K562 (cell line): ENCODE measurements at regions not wholly inside any gene's neighbourhood (a gene's known extent, or its start where the extent isn't known, plus 50 kb on each side); places are given as distances from the start of the nearest gene placed in this dataset.

ENCODE experiments used
- ATAC-seq: fragments of 200-7000 bp; cut with Tn5 transposase; 3 replicates; pipeline ENCODE4 v1.9.1; 2020; ENCODE audit warnings: moderate library complexity
- BruUV-seq: library from RNA; stranded (reverse); fragments of 400-500 nt; replicated peaks from 2 replicates; lab custom pipeline; 2021; lab: Mats Ljungman, UMichigan
- CTCF ChIA-PET: fragments of 300-600 bp; formaldehyde crosslinking; extraction: SDS; loops from one replicate; lab custom pipeline; 2021; ENCODE audit warnings: low intra/inter-chr PET ratio; lab: Yijun Ruan, JAX
- POLR2A ChIA-PET: fragments of 300-600, 350-650 bp; sonication (Branson Sonifier 250); formaldehyde crosslinking; extraction: SDS; loops from one replicate; lab custom pipeline; 2021; ENCODE audit warnings: antibody characterized with exemption, inconsistent platforms; lab: Yijun Ruan, JAX
- DNase-seq, 4 experiments: peaks; one replicate each; pipeline versions ENCODE4 v3.0.0 to v3.0.0-alpha.2; 2011 to 2018; ENCODE audit warnings: low spot score in 3 of 4, mixed read lengths in 3 of 4; ENCODE audit errors: extremely low read depth in 1 of 4
- FAIRE-seq: peaks from 2 replicates; lab custom pipeline; 2011; peaks lifted over from hg19 to GRCh38; lab: Jason Lieb, UNC
- H2AFZ ChIP-seq: 2 replicates; pipeline ENCODE4 v1.6.0; 2011; ENCODE audit warnings: low read depth, low read length, control low read depth, inconsistent platforms
- H3K27ac ChIP-seq: fragments of 200-600 bp; 3 replicates; pipeline ENCODE4 v1.8.0; 2011; ENCODE audit warnings: low read depth, mild to moderate bottlenecking, control low read depth, inconsistent platforms, low read length, moderate library complexity, mixed read lengths; ENCODE audit errors: extremely low read depth
- H3K27me3 ChIP-seq, 2 experiments: fragments of 300-600 bp in 1 of 2; 2 replicates in 1 of 2; 3 replicates in 1 of 2; pipeline versions ENCODE4 v1.6.0 to v1.8.0; 2011; ENCODE audit warnings: inconsistent platforms in 2 of 2, low read length in 2 of 2, mild to moderate bottlenecking in 1 of 2, mixed read lengths in 1 of 2, moderate library complexity in 1 of 2; ENCODE audit not compliant: control insufficient read depth in 2 of 2, insufficient read depth in 2 of 2
- H3K36me3 ChIP-seq: fragments of 300-600 bp; 3 replicates; pipeline ENCODE4 v1.8.0; 2011; ENCODE audit warnings: mild to moderate bottlenecking, low read length, inconsistent platforms; ENCODE audit not compliant: control insufficient read depth, insufficient read depth
- H3K4me1 ChIP-seq, 2 experiments: fragments of 200-600 bp in 1 of 2; replicated peaks in 1 of 2; 2 replicates in 1 of 2; 3 replicates in 1 of 2; pipeline versions ENCODE4 v1.5.1 to v1.8.0; 2011; ENCODE audit warnings: inconsistent platforms in 2 of 2, low read length in 2 of 2, mild to moderate bottlenecking in 1 of 2, mixed read lengths in 1 of 2, moderate library complexity in 1 of 2; ENCODE audit not compliant: control insufficient read depth in 2 of 2, insufficient read depth in 2 of 2
- H3K4me2 ChIP-seq: 2 replicates; pipeline ENCODE4 v1.6.1; 2011; ENCODE audit warnings: low read length, control low read depth, inconsistent platforms, mixed read lengths; ENCODE audit not compliant: insufficient read depth
- H3K4me3 ChIP-seq: fragments of 200-600 bp; sonication (generic), shearing (Covaris generic); 2 replicates; pipeline ENCODE4 v1.5.1; 2016; ENCODE audit warnings: control low read depth, inconsistent platforms
- H3K79me2 ChIP-seq: fragments of 200-600 bp; 3 replicates; pipeline ENCODE4 v1.8.0; 2011; ENCODE audit warnings: low read length, inconsistent platforms; ENCODE audit not compliant: control insufficient read depth, insufficient read depth
- H3K9ac ChIP-seq, 2 experiments: 2 replicates each; pipeline versions ENCODE4 v1.6.0 to v1.6.1; 2011; ENCODE audit warnings: low read depth in 2 of 2, low read length in 2 of 2, control low read depth in 1 of 2, inconsistent platforms in 1 of 2, mild to moderate bottlenecking in 1 of 2, mixed read lengths in 1 of 2; ENCODE audit not compliant: insufficient read depth in 1 of 2
- H3K9me1 ChIP-seq: one replicate; pipeline ENCODE4 v1.6.0; 2011; ENCODE audit warnings: inconsistent platforms, mild to moderate bottlenecking, low read length, moderate library complexity; ENCODE audit not compliant: control insufficient read depth, insufficient read depth
- H3K9me3 ChIP-seq: replicated peaks from 2 replicates; pipeline ENCODE4 v1.5.1; 2011; ENCODE audit warnings: low read depth, low read length, inconsistent platforms; ENCODE audit not compliant: control insufficient read depth, insufficient read depth
- H4K20me1 ChIP-seq: replicated peaks from 2 replicates; pipeline ENCODE4 v1.6.1; 2011; ENCODE audit warnings: low read length, inconsistent platforms, mixed read lengths; ENCODE audit not compliant: control insufficient read depth, insufficient read depth
- CCNT2 ChIP-seq: IDR thresholded peaks from 2 replicates; pipeline ENCODE4 v1.6.1; 2011; ENCODE audit warnings: borderline replicate concordance, low read depth, mild to moderate bottlenecking, moderate library complexity, mixed read lengths, low read length; ENCODE audit not compliant: insufficient read length; ENCODE audit errors: extremely low read depth
- CREBBP ChIP-seq: IDR thresholded peaks from one replicate; pipeline ENCODE4 v1.6.1; 2012; ENCODE audit warnings: low read depth, mild to moderate bottlenecking, control low read depth, inconsistent platforms, low read length
- HDAC1 ChIP-seq, 2 experiments: fragments of 450-650 bp; IDR thresholded peaks; 2 replicates each; pipeline ENCODE4 v1.6.1; 2016 to 2017; ENCODE audit warnings: inconsistent platforms in 1 of 2, mild to moderate bottlenecking in 1 of 2, moderate library complexity in 1 of 2
- HNRNPH1 ChIP-seq: fragments of 200-400 bp; formaldehyde crosslinking; optimal IDR thresholded peaks from 2 replicates; pipeline ENCODE3; 2017; ENCODE audit warnings: low read depth, mild to moderate bottlenecking, low read length, moderate library complexity
- LARP7 ChIP-seq: fragments of 450-650 bp; IDR thresholded peaks from 2 replicates; pipeline ENCODE4 v1.6.1; 2016
- NR2F6 ChIP-seq: fragments of 450-650 bp; formaldehyde crosslinking; IDR thresholded peaks from 2 replicates; pipeline ENCODE4 v1.4.0; 2020; ENCODE audit warnings: mild to moderate bottlenecking
- PHF20 ChIP-seq: fragments of 450-650 bp; IDR thresholded peaks from 2 replicates; pipeline ENCODE4 v1.6.1; 2018; ENCODE audit not compliant: partially characterized antibody
- PRDM10 ChIP-seq: fragments of 450-650 bp; IDR thresholded peaks from 2 replicates; pipeline ENCODE4 v1.6.1; 2018; ENCODE audit not compliant: partially characterized antibody
- PURB ChIP-seq: sonication (generic); formaldehyde crosslinking; IDR thresholded peaks from 2 replicates; pipeline ENCODE4 v1.9.0; 2021; ENCODE audit warnings: low read depth, mild to moderate bottlenecking, missing genetic modification reagents
- RCOR1 ChIP-seq, 2 experiments: IDR thresholded peaks; 2 replicates each; pipeline ENCODE4 v1.6.1; 2012; ENCODE audit warnings: low read depth in 2 of 2, low read length in 2 of 2, borderline replicate concordance in 1 of 2, improper control_type of control experiment in 1 of 2
- TAF1 ChIP-seq: IDR thresholded peaks from 2 replicates; pipeline ENCODE4 v1.6.1; 2011; ENCODE audit warnings: mild to moderate bottlenecking, low read length, moderate library complexity; ENCODE audit not compliant: insufficient read depth, control insufficient read depth, severe bottlenecking; ENCODE audit errors: extremely low read depth
- TEAD4 ChIP-seq, 2 experiments: sonication (generic) in 1 of 2; formaldehyde crosslinking in 1 of 2; IDR thresholded peaks; 2 replicates each; pipeline versions ENCODE4 v1.6.1 to v1.8.0; 2012 to 2022; ENCODE audit warnings: borderline replicate concordance in 1 of 2, inconsistent platforms in 1 of 2, low read length in 1 of 2, mild to moderate bottlenecking in 1 of 2, missing genetic modification reagents in 1 of 2
- ZBTB8A ChIP-seq: fragments of 450-650 bp; IDR thresholded peaks from 2 replicates; pipeline ENCODE4 v1.6.1; 2018; ENCODE audit warnings: mild to moderate bottlenecking, moderate library complexity; ENCODE audit not compliant: partially characterized antibody
- ZNF668 ChIP-seq: fragments of 250-450 bp; sonication (Bioruptor Pico); IDR thresholded peaks from 2 replicates; pipeline ENCODE4 v1.8.0; 2022; ENCODE audit warnings: mild to moderate bottlenecking, inconsistent platforms
- WGBS: fragments of 100-300 bp; shearing (Covaris generic); methylation state at CpG from one replicate; pipeline ENCODE4 v1.1.6; 2016; ENCODE audit warnings: low coverage, mixed read lengths; ENCODE audit not compliant: insufficient coverage; ENCODE audit errors: missing lambda C conversion rate; 5-methylcytosine and 5-hydroxymethylcytosine counted together
- in situ Hi-C: fragments of 300-500 bp; cut with MboI; formaldehyde crosslinking; loops from 4 replicates; pipeline ENCODE4 v1.15.0; 2018; ENCODE audit warnings: inconsistent platforms, mixed read lengths
- intact Hi-C: fragments of 100-400 bp; cut with micrococcal nuclease; formaldehyde crosslinking; loops from 2 replicates; pipeline ENCODE4 v1.14.2; 2022
- TF ChIP-seq, protein P1 (sequence below): sonication (generic); formaldehyde crosslinking; IDR thresholded peaks from 2 replicates; pipeline ENCODE4 v1.8.1; 2022; ENCODE audit warnings: missing genetic modification reagents

GRCh38 chr3:29011966-29012365 is 268.9 kb upstream of the RBMS3 start (continued):
- TF ChIP-seq, protein P1, sequence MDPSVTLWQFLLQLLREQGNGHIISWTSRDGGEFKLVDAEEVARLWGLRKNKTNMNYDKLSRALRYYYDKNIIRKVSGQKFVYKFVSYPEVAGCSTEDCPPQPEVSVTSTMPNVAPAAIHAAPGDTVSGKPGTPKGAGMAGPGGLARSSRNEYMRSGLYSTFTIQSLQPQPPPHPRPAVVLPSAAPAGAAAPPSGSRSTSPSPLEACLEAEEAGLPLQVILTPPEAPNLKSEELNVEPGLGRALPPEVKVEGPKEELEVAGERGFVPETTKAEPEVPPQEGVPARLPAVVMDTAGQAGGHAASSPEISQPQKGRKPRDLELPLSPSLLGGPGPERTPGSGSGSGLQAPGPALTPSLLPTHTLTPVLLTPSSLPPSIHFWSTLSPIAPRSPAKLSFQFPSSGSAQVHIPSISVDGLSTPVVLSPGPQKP (CRISPR knock-in tag): no peak

GRCh38 chr3:29022976-29023375 is 257.9 kb upstream of the RBMS3 start:
- no peak overlapping the region for H2AFZ ChIP-seq
- no peaks in the 10 kb centered on the region for H3K9me1 ChIP-seq
- no peaks in the 10 kb centered on the region for H3K36me3 ChIP-seq
- H3K27ac ChIP-seq: no peak overlapping the region
- intact Hi-C loops: no loop called here
- H3K27me3 ChIP-seq: no peaks in the 10 kb centered on the region
- in situ Hi-C loops: no loop called here
- ChIA-PET POLR2A (no interaction called here), CTCF (no interaction called here)
- no peaks in the 10 kb centered on the region for H3K4me1 ChIP-seq
- BruUV-seq: no TSS peak
- no peak for ATAC-seq
- H4K20me1 ChIP-seq: no peaks in the 10 kb centered on the region
- TF ChIP-seq TAF1: no peak
- TF ChIP-seq HNRNPH1: no peak
- no peak for TF ChIP-seq LARP7
- no peak for TF ChIP-seq HDAC1 (IDR thresholded peaks at IDR 0.05)
- TF ChIP-seq PHF20: no peak
- TF ChIP-seq NR2F6 (CRISPR knock-in tag): no peak
- no peak for TF ChIP-seq ZNF668
- no peak for TF ChIP-seq CCNT2
- no peak for TF ChIP-seq PURB (CRISPR knock-in tag)
- no peak for TF ChIP-seq ZBTB8A
- TF ChIP-seq PRDM10: no peak
- no peak for TF ChIP-seq TEAD4 (IDR thresholded peaks at IDR 0.05; ENCODE audit: low read length)
- TF ChIP-seq TEAD4 (CRISPR knock-in tag; IDR thresholded peaks at IDR 0.05; ENCODE audit: borderline replicate concordance): no peak
- no peak for TF ChIP-seq CREBBP
- TF ChIP-seq RCOR1 (IDR thresholded peaks at IDR 0.05; ENCODE audit: borderline replicate concordance in 1 of 2, low read depth in 2 of 2, low read length in 2 of 2): no peak
- no peak overlapping the region for H3K4me2 ChIP-seq
- H3K9me3 ChIP-seq: peaks cover 1% of the 10 kb centered on the region; the same call in 1 of the 2 replicates
- no peak for FAIRE-seq
- H3K79me2 ChIP-seq: no peaks in the 10 kb centered on the region
- DNase-seq: no peak
- no peak overlapping the region for H3K4me3 ChIP-seq
- 0% methylated on average over 1 of the region's 1 CpG for WGBS
- no peak overlapping the region for H3K9ac ChIP-seq
